ENCODE measurements at regions not wholly inside any gene's neighbourhood (a gene's known extent, or its start where the extent isn't known, plus 50 kb on each side); places are given as distances from the start of the nearest gene placed in this dataset.

- Histone ChIP-seq H3K36me3 (ENCODE audit: control insufficient read depth in 2 of 3, insufficient read depth in 3 of 3, low read length in 3 of 3) (no peaks in the 10 kb centered on the region), H3K27ac (ENCODE audit: low read depth in 2 of 2, low read length in 2 of 2) (no peak overlapping the region), H3K4me3 (ENCODE audit: low read length in 3 of 3) (no peak overlapping the region), H3K27me3 (ENCODE audit: control insufficient read depth, insufficient read depth, low read length) (no peaks in the 10 kb centered on the region), H3K4me1 (ENCODE audit: control insufficient read depth in 2 of 3, insufficient read depth in 2 of 3, low read depth in 1 of 3, low read length in 3 of 3) (no peaks in the 10 kb centered on the region), H3K9ac (ENCODE audit: low read length in 3 of 3) (no peak overlapping the region), H3K9me3 (ENCODE audit: control insufficient read depth in 2 of 3, insufficient read depth in 1 of 3, low read length in 3 of 3) (no peaks in the 10 kb centered on the region)
- intact Hi-C loops (cut with DNase I): no loop called here
- FAIRE-seq (no peak), DNase-seq (no peak)
- no peak for TF ChIP-seq CTCF (IDR thresholded peaks at IDR 0.05; ENCODE audit: borderline replicate concordance, extremely low read depth, insufficient read depth)
Measured at GRCh38 chr2:77608510-77608909, 86.3 kb upstream of the LRRTM4 start.

DNA sequence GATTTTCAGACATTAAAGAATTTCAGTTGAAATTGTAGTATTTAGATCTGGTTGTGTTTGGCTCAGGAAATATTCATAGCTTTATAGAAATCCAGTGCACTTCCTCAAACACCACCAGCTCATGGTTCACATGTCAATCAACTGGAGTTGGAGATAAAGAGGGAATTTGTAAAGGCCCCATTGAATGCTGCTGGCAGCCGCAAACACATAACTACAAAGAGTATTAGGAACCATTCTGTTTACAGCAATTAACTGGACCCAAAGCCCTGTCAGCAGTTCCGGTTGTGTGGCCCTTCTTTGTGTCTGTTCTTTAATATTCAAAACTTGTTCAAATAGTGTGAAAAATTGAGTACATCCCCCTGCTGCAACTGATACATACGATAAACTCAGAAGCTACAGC is 107.4 kb upstream of the LRRTM4 start:
- Histone ChIP-seq H3K27me3 (ENCODE audit: control insufficient read depth, insufficient read depth, low read length) (no peaks in the 10 kb centered on the region), H3K9me3 (ENCODE audit: control insufficient read depth in 2 of 3, insufficient read depth in 1 of 3, low read length in 3 of 3) (no peaks in the 10 kb centered on the region), H3K9ac (ENCODE audit: low read length in 3 of 3) (no peak overlapping the region), H3K4me1 (ENCODE audit: control insufficient read depth in 2 of 3, insufficient read depth in 2 of 3, low read depth in 1 of 3, low read length in 3 of 3) (no peaks in the 10 kb centered on the region), H3K27ac (ENCODE audit: low read depth in 2 of 2, low read length in 2 of 2) (no peak overlapping the region), H3K4me3 (ENCODE audit: low read length in 3 of 3) (no peak overlapping the region), H3K36me3 (ENCODE audit: control insufficient read depth in 2 of 3, insufficient read depth in 3 of 3, low read length in 3 of 3) (no peaks in the 10 kb centered on the region)
- no peak for TF ChIP-seq CTCF (IDR thresholded peaks at IDR 0.05; ENCODE audit: borderline replicate concordance, extremely low read depth, insufficient read depth)
- no peak for DNase-seq
- intact Hi-C loops (cut with DNase I): no loop called here
- FAIRE-seq: no peak

DNA sequence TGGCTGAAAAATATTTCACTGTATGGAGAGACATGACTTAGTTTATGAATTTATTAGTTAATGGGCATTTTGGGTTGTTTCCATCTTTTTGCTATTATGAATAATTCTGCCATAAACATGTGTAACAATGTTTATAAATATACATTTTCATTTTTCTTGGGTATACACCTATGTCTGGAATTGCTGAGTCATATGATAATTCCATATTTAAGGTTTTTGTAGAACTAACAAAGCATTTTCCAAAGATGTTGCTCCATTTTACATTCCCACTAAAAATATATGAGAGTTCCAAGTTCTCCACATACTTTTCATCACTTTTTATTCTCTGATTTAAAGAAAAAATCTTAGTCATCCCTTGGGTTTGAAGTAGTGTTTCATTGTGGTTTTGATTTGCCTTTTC is 108.8 kb upstream of the LRRTM4 start:
- intact Hi-C loops (cut with DNase I): no loop called here
- H3K27ac ChIP-seq (ENCODE audit: low read depth in 2 of 2, low read length in 2 of 2): no peak overlapping the region
- FAIRE-seq: no peak
- H3K27me3 ChIP-seq (ENCODE audit: control insufficient read depth, insufficient read depth, low read length): no peaks in the 10 kb centered on the region
- DNase-seq: no peak
- no peaks in the 10 kb centered on the region for H3K9me3 ChIP-seq (ENCODE audit: control insufficient read depth in 2 of 3, insufficient read depth in 1 of 3, low read length in 3 of 3)
- H3K4me1 ChIP-seq (ENCODE audit: control insufficient read depth in 2 of 3, insufficient read depth in 2 of 3, low read depth in 1 of 3, low read length in 3 of 3): no peaks in the 10 kb centered on the region
- H3K9ac ChIP-seq (ENCODE audit: low read length in 3 of 3): no peak overlapping the region
- H3K36me3 ChIP-seq (ENCODE audit: control insufficient read depth in 2 of 3, insufficient read depth in 3 of 3, low read length in 3 of 3): no peaks in the 10 kb centered on the region
- H3K4me3 ChIP-seq (ENCODE audit: low read length in 3 of 3): no peak overlapping the region
- no peak for TF ChIP-seq CTCF (IDR thresholded peaks at IDR 0.05; ENCODE audit: borderline replicate concordance, extremely low read depth, insufficient read depth)

- Histone ChIP-seq H3K9ac (ENCODE audit: low read length in 3 of 3) (no peak overlapping the region), H3K9me3 (ENCODE audit: control insufficient read depth in 2 of 3, insufficient read depth in 1 of 3, low read length in 3 of 3) (no peaks in the 10 kb centered on the region), H3K4me1 (ENCODE audit: control insufficient read depth in 2 of 3, insufficient read depth in 2 of 3, low read depth in 1 of 3, low read length in 3 of 3) (no peaks in the 10 kb centered on the region), H3K4me3 (ENCODE audit: low read length in 3 of 3) (no peak overlapping the region), H3K36me3 (ENCODE audit: control insufficient read depth in 2 of 3, insufficient read depth in 3 of 3, low read length in 3 of 3) (no peaks in the 10 kb centered on the region), H3K27me3 (ENCODE audit: control insufficient read depth, insufficient read depth, low read length) (no peaks in the 10 kb centered on the region), H3K27ac (ENCODE audit: low read depth in 2 of 2, low read length in 2 of 2) (no peak overlapping the region)
- FAIRE-seq (no peak), DNase-seq (no peak)
- intact Hi-C loops (cut with DNase I): no loop called here
- TF ChIP-seq CTCF (IDR thresholded peaks at IDR 0.05; ENCODE audit: borderline replicate concordance, extremely low read depth, insufficient read depth): no peak
Measured at GRCh38 chr2:77633601-77634000, 111.4 kb upstream of the LRRTM4 start.

Measured in kidney (tissue), 13 donors.